ENCODE measurements at regions not wholly inside any gene's neighbourhood (a gene's known extent, or its start where the extent isn't known, plus 50 kb on each side); places are given as distances from the start of the nearest gene placed in this dataset.
"Not testable (repeated sequence)": the region's sequence is repeated elsewhere in the genome, so short reads cannot be mapped to it uniquely, and the experiment has no call there.

DNA sequence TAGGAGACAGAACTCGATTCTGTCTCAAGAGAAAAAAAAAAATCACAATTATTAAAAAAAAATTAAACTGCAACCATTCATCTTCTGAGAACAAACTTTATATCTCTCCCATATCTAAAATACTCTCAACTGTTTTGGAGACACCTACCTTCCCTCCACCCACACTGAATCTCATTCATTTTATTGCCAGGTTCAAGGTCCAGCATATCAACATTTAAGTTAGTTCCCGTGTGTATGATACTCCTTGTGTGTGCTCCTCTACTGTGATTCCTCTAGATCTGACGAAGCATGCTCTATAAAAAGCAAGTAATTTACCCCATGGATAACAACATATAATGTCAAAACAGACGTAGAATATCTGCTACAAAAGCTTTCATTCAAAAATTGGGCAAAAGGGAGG, 351.8 kb upstream of the SORCS1 start:
- no peak overlapping the region for H3K4me3 ChIP-seq (ENCODE audit: low read depth, low read length)
- no peak for TF ChIP-seq CTCF (IDR thresholded peaks at IDR 0.05; ENCODE audit: insufficient read depth, low read depth, low read length)
- no peak for DNase-seq (ENCODE audit: low read depth)

GRCh38 chr10:107504011-107504410, 339.5 kb upstream of the SORCS1 start:
- not testable (repeated sequence) for H3K4me3 ChIP-seq (ENCODE audit: low read depth, low read length)

GRCh38 chr10:107502229-107502985, 337.9 kb upstream of the SORCS1 start:
- DNase-seq (ENCODE audit: low read depth), result no peak
- TF ChIP-seq CTCF (IDR thresholded peaks at IDR 0.05; ENCODE audit: insufficient read depth, low read depth, low read length), result no peak
- H3K4me3 ChIP-seq (ENCODE audit: low read depth, low read length), result no peak overlapping the region

More at GRCh38 chr10:107504011-107504410, 339.5 kb upstream of the SORCS1 start:
- DNase-seq (ENCODE audit: low read depth), result not testable (repeated sequence)

- no peak for TF ChIP-seq CTCF (IDR thresholded peaks at IDR 0.05; ENCODE audit: insufficient read depth, low read depth, low read length)
- H3K4me3 ChIP-seq (ENCODE audit: low read depth, low read length), result no peak overlapping the region
- no peak for DNase-seq (ENCODE audit: low read depth)
Measured at GRCh38 chr10:107498983-107499382, 334.5 kb upstream of the SORCS1 start.

GRCh38 chr10:107497024-107497423, 332.5 kb upstream of the SORCS1 start:
- TF ChIP-seq CTCF (IDR thresholded peaks at IDR 0.05; ENCODE audit: insufficient read depth, low read depth, low read length), result no peak
- DNase-seq (ENCODE audit: low read depth), result no peak
- H3K4me3 ChIP-seq (ENCODE audit: low read depth, low read length), result no peak overlapping the region

- no peak for TF ChIP-seq CTCF (IDR thresholded peaks at IDR 0.05; ENCODE audit: insufficient read depth, low read depth, low read length)
- H3K4me3 ChIP-seq (ENCODE audit: low read depth, low read length), result no peak overlapping the region
- DNase-seq (ENCODE audit: low read depth), result peak; percentile 1
Measured at GRCh38 chr10:107496594-107496993, 332.1 kb upstream of the SORCS1 start.

- DNase-seq (ENCODE audit: low read depth), result no peak
- TF ChIP-seq CTCF (IDR thresholded peaks at IDR 0.05; ENCODE audit: insufficient read depth, low read depth, low read length), result no peak
- H3K4me3 ChIP-seq (ENCODE audit: low read depth, low read length), result no peak overlapping the region
Measured at GRCh38 chr10:107492389-107492788, 327.9 kb upstream of the SORCS1 start.

All from fibroblast of villous mesenchyme (primary cell).